ENCODE measurements at regions not wholly inside any gene's neighbourhood (a gene's known extent, or its start where the extent isn't known, plus 50 kb on each side); places are given as distances from the start of the nearest gene placed in this dataset.

GRCh38 chr4:14513471-14513870, 488.8 kb upstream of the CPEB2 start:
- in situ Hi-C loops (cut with MboI; ENCODE audit: low sequenced_read_pairs, unreplicated experiment), result no loop called here
- no peak for DNase-seq (ENCODE audit: low spot score)
- TF ChIP-seq, protein P1, sequence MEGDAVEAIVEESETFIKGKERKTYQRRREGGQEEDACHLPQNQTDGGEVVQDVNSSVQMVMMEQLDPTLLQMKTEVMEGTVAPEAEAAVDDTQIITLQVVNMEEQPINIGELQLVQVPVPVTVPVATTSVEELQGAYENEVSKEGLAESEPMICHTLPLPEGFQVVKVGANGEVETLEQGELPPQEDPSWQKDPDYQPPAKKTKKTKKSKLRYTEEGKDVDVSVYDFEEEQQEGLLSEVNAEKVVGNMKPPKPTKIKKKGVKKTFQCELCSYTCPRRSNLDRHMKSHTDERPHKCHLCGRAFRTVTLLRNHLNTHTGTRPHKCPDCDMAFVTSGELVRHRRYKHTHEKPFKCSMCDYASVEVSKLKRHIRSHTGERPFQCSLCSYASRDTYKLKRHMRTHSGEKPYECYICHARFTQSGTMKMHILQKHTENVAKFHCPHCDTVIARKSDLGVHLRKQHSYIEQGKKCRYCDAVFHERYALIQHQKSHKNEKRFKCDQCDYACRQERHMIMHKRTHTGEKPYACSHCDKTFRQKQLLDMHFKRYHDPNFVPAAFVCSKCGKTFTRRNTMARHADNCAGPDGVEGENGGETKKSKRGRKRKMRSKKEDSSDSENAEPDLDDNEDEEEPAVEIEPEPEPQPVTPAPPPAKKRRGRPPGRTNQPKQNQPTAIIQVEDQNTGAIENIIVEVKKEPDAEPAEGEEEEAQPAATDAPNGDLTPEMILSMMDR (IDR thresholded peaks at IDR 0.05; ENCODE audit: borderline replicate concordance, control extremely low read depth, extremely low read depth, insufficient read depth, missing control alignments), result no peak

GRCh38 chr4:14515556-14515955, 486.7 kb upstream of the CPEB2 start:
- in situ Hi-C loops (cut with MboI; ENCODE audit: low sequenced_read_pairs, unreplicated experiment), result no loop called here
- no peak for DNase-seq (ENCODE audit: low spot score)
- TF ChIP-seq, protein P1 (IDR thresholded peaks at IDR 0.05; ENCODE audit: borderline replicate concordance, control extremely low read depth, extremely low read depth, insufficient read depth, missing control alignments), result no peak

GRCh38 chr4:14518136-14518535, 484.1 kb upstream of the CPEB2 start:
- in situ Hi-C loops (cut with MboI; ENCODE audit: low sequenced_read_pairs, unreplicated experiment), result no loop called here
- TF ChIP-seq, protein P1 (IDR thresholded peaks at IDR 0.05; ENCODE audit: borderline replicate concordance, control extremely low read depth, extremely low read depth, insufficient read depth, missing control alignments), result no peak
- DNase-seq (ENCODE audit: low spot score), result no peak

DNA sequence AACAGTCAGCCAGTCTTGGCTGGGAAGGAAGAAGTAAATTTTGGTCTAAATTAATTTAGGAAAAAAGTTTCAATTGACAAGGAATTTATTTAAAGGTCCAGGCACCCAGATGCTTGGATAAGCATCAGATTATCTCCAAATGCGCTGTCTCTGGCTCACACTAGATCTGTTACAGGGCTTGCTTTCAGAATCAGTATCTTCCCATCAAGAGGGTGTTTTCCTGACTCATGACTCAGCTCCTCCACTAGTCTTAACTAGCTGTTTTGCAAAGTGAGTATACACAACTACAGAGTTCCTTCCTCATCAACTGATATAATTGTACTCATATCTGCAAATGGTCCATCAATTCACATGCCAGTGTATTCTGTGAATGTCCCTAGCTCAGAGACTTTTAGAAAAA, 482.1 kb upstream of the CPEB2 start:
- TF ChIP-seq, protein P1 (IDR thresholded peaks at IDR 0.05; ENCODE audit: borderline replicate concordance, control extremely low read depth, extremely low read depth, insufficient read depth, missing control alignments), result no peak
- in situ Hi-C loops (cut with MboI; ENCODE audit: low sequenced_read_pairs, unreplicated experiment), result no loop called here
- DNase-seq (ENCODE audit: low spot score), result no peak

DNA sequence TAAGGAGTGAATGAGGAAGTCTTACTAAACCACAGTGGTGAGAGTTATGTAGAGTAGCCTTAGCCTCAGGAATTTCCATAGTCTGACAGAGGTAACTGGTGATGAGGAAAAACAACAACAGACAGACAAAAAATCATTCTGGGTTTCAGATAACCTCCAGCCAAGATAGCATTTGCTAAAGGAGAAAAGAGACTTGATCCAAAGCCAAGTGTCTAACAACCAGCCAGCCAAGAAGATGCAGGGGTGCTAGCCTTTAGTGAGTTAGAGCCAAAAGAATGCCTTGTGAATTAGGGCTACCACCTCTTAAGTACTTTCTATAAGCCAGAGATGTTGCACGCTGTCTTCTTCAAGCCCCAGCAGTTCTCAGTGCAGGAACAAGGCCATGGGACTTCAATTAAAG, 478.0 kb upstream of the CPEB2 start:
- TF ChIP-seq, protein P1 (IDR thresholded peaks at IDR 0.05; ENCODE audit: borderline replicate concordance, control extremely low read depth, extremely low read depth, insufficient read depth, missing control alignments), result no peak
- DNase-seq (ENCODE audit: low spot score), result no peak
- in situ Hi-C loops (cut with MboI; ENCODE audit: low sequenced_read_pairs, unreplicated experiment), result no loop called here

GRCh38 chr4:14528918-14529317, 473.4 kb upstream of the CPEB2 start:
- TF ChIP-seq, protein P1 (IDR thresholded peaks at IDR 0.05; ENCODE audit: borderline replicate concordance, control extremely low read depth, extremely low read depth, insufficient read depth, missing control alignments), result no peak
- DNase-seq (ENCODE audit: low spot score), result no peak
- in situ Hi-C loops (cut with MboI; ENCODE audit: low sequenced_read_pairs, unreplicated experiment), result no loop called here

DNA sequence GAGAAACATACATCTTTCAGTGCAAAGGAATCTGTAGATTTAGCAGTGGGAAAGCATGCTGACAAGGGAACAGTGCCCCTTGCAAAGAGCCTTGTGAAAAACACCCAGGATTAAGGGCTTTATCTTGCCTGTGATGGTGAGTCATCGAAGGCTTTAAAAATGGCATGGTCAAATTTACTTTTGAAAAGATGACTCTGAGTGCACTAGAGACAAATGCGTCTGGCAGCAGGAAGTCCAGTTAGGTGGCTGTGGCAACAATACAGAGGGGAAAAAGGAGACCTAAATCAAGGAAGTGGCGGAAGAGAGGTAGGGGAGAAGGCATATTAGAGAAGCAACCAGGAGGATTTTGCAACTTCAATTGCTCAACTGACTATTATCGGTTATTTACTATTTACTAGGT, 472.6 kb upstream of the CPEB2 start:
- DNase-seq (ENCODE audit: low spot score), result no peak
- TF ChIP-seq, protein P1 (IDR thresholded peaks at IDR 0.05; ENCODE audit: borderline replicate concordance, control extremely low read depth, extremely low read depth, insufficient read depth, missing control alignments), result no peak
- in situ Hi-C loops (cut with MboI; ENCODE audit: low sequenced_read_pairs, unreplicated experiment), result no loop called here
